HCT116 (cell line): ENCODE measurements at regions not wholly inside any gene's neighbourhood (a gene's known extent, or its start where the extent isn't known, plus 50 kb on each side); places are given as distances from the start of the nearest gene placed in this dataset.

ENCODE experiments used
- EZH2 ChIP-seq: fragments of 200-600 bp; sonication (generic); IDR thresholded peaks from 2 replicates; pipeline ENCODE4 v1.6.1; 2017; ENCODE audit warnings: antibody characterized with exemption, mixed run types
- FOSL1 ChIP-seq: IDR thresholded peaks from 2 replicates; pipeline ENCODE4 v1.6.1; 2012; ENCODE audit warnings: low read depth
- POLR2A ChIP-seq: IDR thresholded peaks from 2 replicates; pipeline ENCODE4 v1.7.0; 2011; ENCODE audit warnings: borderline replicate concordance; ENCODE audit not compliant: insufficient read depth, insufficient read length; ENCODE audit errors: extremely low read depth
- POLR2AphosphoS5 ChIP-seq: IDR thresholded peaks from 2 replicates; pipeline ENCODE4 v1.6.1; 2011; ENCODE audit warnings: mild to moderate bottlenecking, low read depth, low read length, moderate library complexity
- SP1 ChIP-seq: IDR thresholded peaks from 2 replicates; pipeline ENCODE4 v1.6.1; 2012; ENCODE audit warnings: low read depth
- SRF ChIP-seq: IDR thresholded peaks from 2 replicates; pipeline ENCODE4 v1.6.1; 2012; ENCODE audit warnings: low read depth
- YY1 ChIP-seq: IDR thresholded peaks from 2 replicates; pipeline ENCODE4 v1.6.1; 2011; ENCODE audit warnings: low read length, low read depth, moderate library complexity, mild to moderate bottlenecking; ENCODE audit not compliant: insufficient replicate concordance; ENCODE audit errors: extremely low read depth
- ZNF274 ChIP-seq: fragments of 200-500 bp; sonication (Bioruptor generic); IDR thresholded peaks from 2 replicates; pipeline ENCODE4 v1.6.1; 2014; ENCODE audit warnings: mild to moderate bottlenecking, low read depth, low read length, inconsistent platforms
- TF ChIP-seq, protein P1 (sequence below), 3 experiments: fragments of 200-600 bp in 1 of 3; sonication (generic) in 1 of 3; IDR thresholded peaks in 2 of 3; conservative IDR thresholded peaks in 1 of 3; 2 replicates each; pipeline ENCODE4 v1.5.1; 2012 to 2017; ENCODE audit warnings: low read depth in 2 of 3, low read length in 2 of 3, antibody characterized with exemption in 1 of 3, borderline replicate concordance in 1 of 3, control low read depth in 1 of 3, mild to moderate bottlenecking in 1 of 3, mixed read lengths in 1 of 3, mixed run types in 1 of 3, moderate library complexity in 1 of 3; ENCODE audit not compliant: insufficient read depth in 1 of 3
- TF ChIP-seq, protein P2 (sequence below): IDR thresholded peaks from 2 replicates; pipeline ENCODE4 v1.6.1; 2012

DNA sequence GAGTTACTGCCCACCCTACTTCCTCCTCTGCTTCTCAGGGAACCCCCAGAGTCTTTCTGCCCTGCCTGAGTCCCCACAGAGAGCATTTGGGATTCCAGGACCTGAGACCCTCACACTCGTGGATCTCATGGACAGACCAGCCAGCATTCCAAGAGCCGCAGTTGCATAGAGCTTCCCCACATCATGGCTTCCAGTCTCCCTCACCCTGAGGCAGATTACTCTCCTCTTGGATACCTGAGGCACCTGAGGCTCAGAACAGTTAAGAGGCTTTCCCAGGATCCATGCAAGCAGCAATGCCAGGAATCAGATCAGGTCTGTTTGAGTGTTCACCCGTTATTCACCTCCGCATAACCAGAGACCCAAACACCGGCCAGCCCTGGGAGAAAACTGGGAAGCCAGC, 102.2 kb downstream of the TRIM29 start:
- TF ChIP-seq FOSL1 (no peak), YY1 (no peak), POLR2AphosphoS5 (no peak), SRF (no peak), SP1 (no peak), POLR2A (no peak), ZNF274 (no peak), EZH2 (no peak)
- TF ChIP-seq, protein P1, sequence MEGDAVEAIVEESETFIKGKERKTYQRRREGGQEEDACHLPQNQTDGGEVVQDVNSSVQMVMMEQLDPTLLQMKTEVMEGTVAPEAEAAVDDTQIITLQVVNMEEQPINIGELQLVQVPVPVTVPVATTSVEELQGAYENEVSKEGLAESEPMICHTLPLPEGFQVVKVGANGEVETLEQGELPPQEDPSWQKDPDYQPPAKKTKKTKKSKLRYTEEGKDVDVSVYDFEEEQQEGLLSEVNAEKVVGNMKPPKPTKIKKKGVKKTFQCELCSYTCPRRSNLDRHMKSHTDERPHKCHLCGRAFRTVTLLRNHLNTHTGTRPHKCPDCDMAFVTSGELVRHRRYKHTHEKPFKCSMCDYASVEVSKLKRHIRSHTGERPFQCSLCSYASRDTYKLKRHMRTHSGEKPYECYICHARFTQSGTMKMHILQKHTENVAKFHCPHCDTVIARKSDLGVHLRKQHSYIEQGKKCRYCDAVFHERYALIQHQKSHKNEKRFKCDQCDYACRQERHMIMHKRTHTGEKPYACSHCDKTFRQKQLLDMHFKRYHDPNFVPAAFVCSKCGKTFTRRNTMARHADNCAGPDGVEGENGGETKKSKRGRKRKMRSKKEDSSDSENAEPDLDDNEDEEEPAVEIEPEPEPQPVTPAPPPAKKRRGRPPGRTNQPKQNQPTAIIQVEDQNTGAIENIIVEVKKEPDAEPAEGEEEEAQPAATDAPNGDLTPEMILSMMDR (IDR thresholded peaks at IDR 0.05 in 2 of 3, conservative IDR thresholded peaks at IDR 0.05 in 1 of 3; ENCODE audit: borderline replicate concordance in 1 of 3, insufficient read depth in 1 of 3, low read depth in 2 of 3, low read length in 2 of 3) = no peak
- TF ChIP-seq, protein P2, sequence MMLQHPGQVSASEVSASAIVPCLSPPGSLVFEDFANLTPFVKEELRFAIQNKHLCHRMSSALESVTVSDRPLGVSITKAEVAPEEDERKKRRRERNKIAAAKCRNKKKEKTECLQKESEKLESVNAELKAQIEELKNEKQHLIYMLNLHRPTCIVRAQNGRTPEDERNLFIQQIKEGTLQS = no peak
